DOHH2 (cell line): ENCODE measurements at regions not wholly inside any gene's neighbourhood (a gene's known extent, or its start where the extent isn't known, plus 50 kb on each side); places are given as distances from the start of the nearest gene placed in this dataset.
"Not testable (repeated sequence)": the region's sequence is repeated elsewhere in the genome, so short reads cannot be mapped to it uniquely, and the experiment has no call there.

Experiments
- EZH2phosphoT487 ChIP-seq: fragments of 200-600 bp; sonication (generic); IDR thresholded peaks from 2 replicates; pipeline ENCODE4 v1.6.1; 2017; ENCODE audit warnings: borderline replicate concordance, mild to moderate bottlenecking, antibody characterized with exemption, low read length, moderate library complexity, mixed read lengths
- TF ChIP-seq, protein P1 (sequence below): fragments of 200-600 bp; sonication (generic); IDR thresholded peaks from one replicate; pipeline ENCODE4 v1.5.1; 2014; ENCODE audit warnings: antibody characterized with exemption, mild to moderate bottlenecking, low read depth, low read length; ENCODE audit not compliant: poor library complexity, severe bottlenecking

GRCh38 chr5:126155298-126155697, 267.9 kb upstream of the GRAMD2B start:
- TF ChIP-seq, protein P1, sequence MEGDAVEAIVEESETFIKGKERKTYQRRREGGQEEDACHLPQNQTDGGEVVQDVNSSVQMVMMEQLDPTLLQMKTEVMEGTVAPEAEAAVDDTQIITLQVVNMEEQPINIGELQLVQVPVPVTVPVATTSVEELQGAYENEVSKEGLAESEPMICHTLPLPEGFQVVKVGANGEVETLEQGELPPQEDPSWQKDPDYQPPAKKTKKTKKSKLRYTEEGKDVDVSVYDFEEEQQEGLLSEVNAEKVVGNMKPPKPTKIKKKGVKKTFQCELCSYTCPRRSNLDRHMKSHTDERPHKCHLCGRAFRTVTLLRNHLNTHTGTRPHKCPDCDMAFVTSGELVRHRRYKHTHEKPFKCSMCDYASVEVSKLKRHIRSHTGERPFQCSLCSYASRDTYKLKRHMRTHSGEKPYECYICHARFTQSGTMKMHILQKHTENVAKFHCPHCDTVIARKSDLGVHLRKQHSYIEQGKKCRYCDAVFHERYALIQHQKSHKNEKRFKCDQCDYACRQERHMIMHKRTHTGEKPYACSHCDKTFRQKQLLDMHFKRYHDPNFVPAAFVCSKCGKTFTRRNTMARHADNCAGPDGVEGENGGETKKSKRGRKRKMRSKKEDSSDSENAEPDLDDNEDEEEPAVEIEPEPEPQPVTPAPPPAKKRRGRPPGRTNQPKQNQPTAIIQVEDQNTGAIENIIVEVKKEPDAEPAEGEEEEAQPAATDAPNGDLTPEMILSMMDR = not testable (repeated sequence)
- TF ChIP-seq EZH2phosphoT487 = not testable (repeated sequence)
